Right renal pelvis (tissue), 4 donors: ENCODE measurements at regions not wholly inside any gene's neighbourhood (a gene's known extent, or its start where the extent isn't known, plus 50 kb on each side); places are given as distances from the start of the nearest gene placed in this dataset.

Experiments used
- DNase-seq, 4 donors: peaks; one replicate each; pipeline ENCODE4 v3.0.0-alpha.2; 2013; ENCODE audit warnings: low read depth in 4 of 4, low spot score in 3 of 4, missing footprints in 1 of 4

- no peak for DNase-seq
Observed at GRCh38 chr13:109381546-109382180, 404.7 kb downstream of the IRS2 start.

GRCh38 chr13:109380457-109380856 lies 405.9 kb downstream of the IRS2 start:
- no peak for DNase-seq

GRCh38 chr13:109379930-109380329 lies 406.5 kb downstream of the IRS2 start:
- DNase-seq, result no peak

GRCh38 chr13:109376936-109377335 lies 409.4 kb downstream of the IRS2 start:
- no peak for DNase-seq

GRCh38 chr13:109374609-109375200 lies 411.7 kb downstream of the IRS2 start:
- no peak for DNase-seq

- DNase-seq, result no peak
Observed at GRCh38 chr13:109372666-109373065, 413.7 kb downstream of the IRS2 start.

GRCh38 chr13:109371066-109371465 lies 415.3 kb downstream of the IRS2 start:
- no peak for DNase-seq

- DNase-seq, result no peak
Observed at GRCh38 chr13:109370496-109370895, 415.9 kb downstream of the IRS2 start.

- DNase-seq, result no peak
Observed at GRCh38 chr13:109369353-109370052, 416.9 kb downstream of the IRS2 start.

- no peak for DNase-seq
Observed at GRCh38 chr13:109368230-109368629, 418.2 kb downstream of the IRS2 start.

GRCh38 chr13:109366525-109366924 lies 419.9 kb downstream of the IRS2 start:
- DNase-seq, result no peak

- DNase-seq, result no peak
Observed at GRCh38 chr13:109363431-109363830, 423.0 kb downstream of the IRS2 start.

GRCh38 chr13:109362616-109363015 lies 423.8 kb downstream of the IRS2 start:
- DNase-seq, result no peak

- no peak for DNase-seq
Observed at GRCh38 chr13:109361562-109362289, 424.7 kb downstream of the IRS2 start.

- no peak for DNase-seq
Observed at GRCh38 chr13:109357751-109358471, 428.5 kb downstream of the IRS2 start.

GRCh38 chr13:109355875-109356434 lies 430.4 kb downstream of the IRS2 start:
- DNase-seq, result no peak

GRCh38 chr13:109355166-109355565 lies 431.2 kb downstream of the IRS2 start:
- DNase-seq, result no peak

- DNase-seq, result no peak
Observed at GRCh38 chr13:109351236-109351635, 435.1 kb downstream of the IRS2 start.

- DNase-seq, result no peak
Observed at GRCh38 chr13:109348519-109349258, 437.7 kb downstream of the IRS2 start.

GRCh38 chr13:109346060-109346459 lies 440.3 kb downstream of the IRS2 start:
- no peak for DNase-seq
